B cell (primary cell): ENCODE measurements at regions not wholly inside any gene's neighbourhood (a gene's known extent, or its start where the extent isn't known, plus 50 kb on each side); places are given as distances from the start of the nearest gene placed in this dataset.

Experiments
- ATAC-seq: fragments of 200-7000 bp; cut with Tn5 transposase; one replicate; pipeline ENCODE4 v1.10.0; 2021; ENCODE audit warnings: low read depth, mild to moderate bottlenecking, moderate number of reproducible peaks, moderate library complexity
- CTCF ChIA-PET: fragments of 350-600 bp; sonication (Branson Sonifier 250); formaldehyde crosslinking; loops from one replicate; lab custom pipeline; 2021; ENCODE audit warnings: antibody characterized with exemption, inconsistent platforms; lab: Charles Lee
- POLR2A ChIA-PET: fragments of 350-600 bp; sonication (Branson Sonifier 250); formaldehyde crosslinking; loops from one replicate; lab custom pipeline; 2021; ENCODE audit warnings: antibody characterized with exemption; lab: Charles Lee
- DNase-seq: peaks from one replicate; pipeline ENCODE4 v3.0.0; 2013
- H2AFZ ChIP-seq: 2 replicates; pipeline ENCODE4 v1.6.1; 2012; ENCODE audit warnings: mild to moderate bottlenecking, low read depth, low read length; ENCODE audit not compliant: insufficient read depth, poor library complexity, severe bottlenecking
- H3K27ac ChIP-seq, 2 donors: 1 replicate in 1 of 2; 2 replicates in 1 of 2; pipeline ENCODE4 v1.5.1; 2012 to 2013; ENCODE audit warnings: low read length in 2 of 2, mild to moderate bottlenecking in 2 of 2, moderate library complexity in 1 of 2
- H3K27me3 ChIP-seq, 4 experiments: fragments of 200-600 bp in 1 of 4; sonication (generic) in 1 of 4; replicated peaks in 1 of 4; 1 replicate in 2 of 4; 2 replicates in 2 of 4; pipeline versions ENCODE4 v1.6.1 to v1.7.0; 2013 to 2016; ENCODE audit warnings: low read length in 3 of 4, mild to moderate bottlenecking in 2 of 4, mixed read lengths in 1 of 4, moderate library complexity in 1 of 4; ENCODE audit not compliant: insufficient read depth in 4 of 4, control insufficient read depth in 3 of 4; ENCODE audit errors: control extremely low read depth in 1 of 4
- H3K36me3 ChIP-seq, 2 experiments: replicated peaks in 1 of 2; 1 replicate in 1 of 2; 2 replicates in 1 of 2; pipeline versions ENCODE4 v1.6.1 to v1.7.1; 2013; ENCODE audit warnings: low read length in 1 of 2; ENCODE audit not compliant: insufficient read depth in 2 of 2, control insufficient read depth in 1 of 2; ENCODE audit errors: control extremely low read depth in 1 of 2, extremely low read depth in 1 of 2
- H3K4me1 ChIP-seq, 2 donors: fragments of 200-600 bp in 1 of 2; sonication (generic) in 1 of 2; 1 replicate in 1 of 2; 2 replicates in 1 of 2; pipeline versions ENCODE4 v1.5.1 to v1.6.1; 2013 to 2017; ENCODE audit warnings: low read length in 2 of 2; ENCODE audit not compliant: control insufficient read depth in 2 of 2, insufficient read depth in 2 of 2
- H3K4me2 ChIP-seq: replicated peaks from 2 replicates; pipeline ENCODE3; 2012; ENCODE audit warnings: mild to moderate bottlenecking, low read depth, low read length; ENCODE audit not compliant: poor library complexity, severe bottlenecking
- H3K4me3 ChIP-seq, 5 experiments: fragments of 200-600 bp in 1 of 5; sonication (generic) in 1 of 5; 1 replicate in 3 of 5; 2 replicates in 2 of 5; pipeline versions ENCODE4 v1.5.1 to v1.7.0; 2011 to 2016; ENCODE audit warnings: low read length in 4 of 5, mild to moderate bottlenecking in 4 of 5, low read depth in 2 of 5, control low read depth in 1 of 5, moderate library complexity in 1 of 5; ENCODE audit not compliant: insufficient read depth in 1 of 5; ENCODE audit errors: control extremely low read depth in 1 of 5, extremely low read depth in 1 of 5
- H3K79me2 ChIP-seq: fragments of 200-600 bp; sonication (generic); one replicate; pipeline ENCODE4 v1.6.0; 2016; ENCODE audit warnings: low read length; ENCODE audit not compliant: control insufficient read depth, insufficient read depth
- H3K9ac ChIP-seq: fragments of 200-600 bp; sonication (generic); 2 replicates; pipeline ENCODE4 v1.6.1; 2017; ENCODE audit warnings: mild to moderate bottlenecking, low read length, moderate library complexity
- H3K9me3 ChIP-seq, 3 donors: one replicate each; pipeline versions ENCODE4 v1.6.1 to v1.7.1; 2013; ENCODE audit warnings: low read length in 2 of 3; ENCODE audit not compliant: control insufficient read depth in 2 of 3, insufficient read depth in 1 of 3; ENCODE audit errors: control extremely low read depth in 1 of 3
- H4K20me1 ChIP-seq: 2 replicates; pipeline ENCODE4 v1.6.0; 2012; ENCODE audit warnings: mild to moderate bottlenecking, low read length; ENCODE audit not compliant: insufficient read depth, control insufficient read depth, poor library complexity, severe bottlenecking
- H3K27ac Mint-ChIP-seq: one replicate; pipeline ENCODE4 v1.8.0; 2021; ENCODE audit warnings: mixed read lengths
- H3K27me3 Mint-ChIP-seq: one replicate; pipeline ENCODE4 v1.8.0; 2021; ENCODE audit warnings: mixed read lengths
- H3K4me1 Mint-ChIP-seq: one replicate; pipeline ENCODE4 v1.8.0; 2021; ENCODE audit warnings: mixed read lengths
- H3K4me3 Mint-ChIP-seq: one replicate; pipeline ENCODE4 v1.8.0; 2021; ENCODE audit warnings: mixed read lengths
- H3K9me3 Mint-ChIP-seq: one replicate; pipeline ENCODE4 v1.8.0; 2022; ENCODE audit warnings: mixed read lengths; ENCODE audit not compliant: insufficient read depth
- EZH2 ChIP-seq: IDR thresholded peaks from 2 replicates; pipeline ENCODE4 v1.6.1; 2012; ENCODE audit warnings: borderline replicate concordance, low read depth, mild to moderate bottlenecking, moderate library complexity, low read length; ENCODE audit not compliant: insufficient read depth, poor library complexity, severe bottlenecking
- WGBS: methylation state at CpG from one replicate; pipeline ENCODE4 v1.1.5; 2013; ENCODE audit warnings: missing lambda C conversion rate; ENCODE audit not compliant: insufficient coverage; 5-methylcytosine and 5-hydroxymethylcytosine counted together
- intact Hi-C: fragments of 100-400 bp; cut with micrococcal nuclease; formaldehyde crosslinking; loops from one replicate; pipeline ENCODE4 v1.10.0; 2022
- TF ChIP-seq, protein P1 (sequence below): fragments of 200-600 bp; IDR thresholded peaks from one replicate; pipeline ENCODE4 v1.8.0; 2022; ENCODE audit warnings: antibody characterized with exemption, mild to moderate bottlenecking

DNA sequence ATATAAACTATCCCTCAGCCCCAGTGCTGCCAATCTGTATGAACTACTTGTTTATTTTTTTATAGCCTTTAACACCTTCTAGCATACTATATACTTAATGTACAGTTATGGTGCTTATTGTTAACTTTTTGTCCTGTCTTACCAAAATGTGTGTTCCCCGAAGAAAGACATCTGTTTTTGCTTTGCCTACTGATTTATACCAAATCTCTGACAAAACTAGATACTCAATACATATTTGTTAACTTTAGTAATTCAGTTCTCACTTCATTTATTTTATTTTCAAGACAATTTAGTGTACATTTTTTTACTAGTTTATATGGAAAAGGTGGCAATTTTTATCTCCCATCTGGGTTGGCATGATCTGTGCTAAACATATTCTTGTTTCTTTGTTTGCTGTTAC is 824.3 kb upstream of the ATXN8OS start:
- peaks cover 3% of the 10 kb centered on the region for H3K9me3 Mint-ChIP-seq
- no peak for TF ChIP-seq EZH2
- TF ChIP-seq, protein P1, sequence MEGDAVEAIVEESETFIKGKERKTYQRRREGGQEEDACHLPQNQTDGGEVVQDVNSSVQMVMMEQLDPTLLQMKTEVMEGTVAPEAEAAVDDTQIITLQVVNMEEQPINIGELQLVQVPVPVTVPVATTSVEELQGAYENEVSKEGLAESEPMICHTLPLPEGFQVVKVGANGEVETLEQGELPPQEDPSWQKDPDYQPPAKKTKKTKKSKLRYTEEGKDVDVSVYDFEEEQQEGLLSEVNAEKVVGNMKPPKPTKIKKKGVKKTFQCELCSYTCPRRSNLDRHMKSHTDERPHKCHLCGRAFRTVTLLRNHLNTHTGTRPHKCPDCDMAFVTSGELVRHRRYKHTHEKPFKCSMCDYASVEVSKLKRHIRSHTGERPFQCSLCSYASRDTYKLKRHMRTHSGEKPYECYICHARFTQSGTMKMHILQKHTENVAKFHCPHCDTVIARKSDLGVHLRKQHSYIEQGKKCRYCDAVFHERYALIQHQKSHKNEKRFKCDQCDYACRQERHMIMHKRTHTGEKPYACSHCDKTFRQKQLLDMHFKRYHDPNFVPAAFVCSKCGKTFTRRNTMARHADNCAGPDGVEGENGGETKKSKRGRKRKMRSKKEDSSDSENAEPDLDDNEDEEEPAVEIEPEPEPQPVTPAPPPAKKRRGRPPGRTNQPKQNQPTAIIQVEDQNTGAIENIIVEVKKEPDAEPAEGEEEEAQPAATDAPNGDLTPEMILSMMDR, result no peak
- no peaks in the 10 kb centered on the region for H3K4me1 Mint-ChIP-seq
- intact Hi-C loops, result no loop called here
- ChIA-PET CTCF (no interaction called here), POLR2A (no interaction called here)
- WGBS, result no CpG with 5 or more reads among the region's 1 CpG
- Histone ChIP-seq H3K4me2 (no peak overlapping the region), H3K9ac (no peak overlapping the region), H3K27me3 (no peaks in the 10 kb centered on the region), H3K27ac (no peak overlapping the region), H4K20me1 (no peaks in the 10 kb centered on the region), H3K9me3 (no peaks in the 10 kb centered on the region), H3K4me1 (no peaks in the 10 kb centered on the region), H3K4me3 (no peak overlapping the region), H2AFZ (no peak overlapping the region), H3K36me3 (no peaks in the 10 kb centered on the region), H3K79me2 (no peaks in the 10 kb centered on the region)
- no peak for DNase-seq
- H3K4me3 Mint-ChIP-seq, result no peak overlapping the region
- no peak overlapping the region for H3K27ac Mint-ChIP-seq
- no peaks in the 10 kb centered on the region for H3K27me3 Mint-ChIP-seq
- no peak for ATAC-seq

DNA sequence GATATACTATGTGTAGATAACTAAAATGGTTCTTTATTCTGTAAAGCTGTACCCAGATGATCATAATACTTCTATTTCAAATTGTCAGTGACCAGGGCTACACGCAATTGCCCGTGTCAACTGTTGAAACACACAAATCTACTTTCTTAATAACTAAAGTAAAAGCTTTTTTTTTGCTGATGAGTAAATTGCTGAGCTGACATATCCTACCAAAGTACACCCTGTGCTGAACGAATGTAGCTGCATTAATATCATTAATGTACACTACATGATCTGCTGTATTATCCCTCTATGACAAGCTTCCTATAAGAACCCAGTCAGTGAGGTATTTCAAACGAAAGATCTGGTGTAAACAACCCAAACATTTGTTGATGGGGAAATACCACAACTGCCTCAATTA is 827.2 kb upstream of the ATXN8OS start:
- Histone ChIP-seq H3K4me2 (no peak overlapping the region), H3K27ac (no peak overlapping the region), H3K9ac (no peak overlapping the region), H3K4me1 (no peaks in the 10 kb centered on the region), H3K9me3 (no peaks in the 10 kb centered on the region), H3K79me2 (no peaks in the 10 kb centered on the region), H3K4me3 (no peak overlapping the region), H4K20me1 (no peaks in the 10 kb centered on the region), H3K36me3 (no peaks in the 10 kb centered on the region), H3K27me3 (no peaks in the 10 kb centered on the region), H2AFZ (no peak overlapping the region)
- 100% methylated on average over 1 of the region's 4 CpGs for WGBS
- H3K9me3 Mint-ChIP-seq, result no peaks in the 10 kb centered on the region
- H3K27ac Mint-ChIP-seq, result no peak overlapping the region
- ChIA-PET POLR2A (no interaction called here), CTCF (no interaction called here)
- intact Hi-C loops, result no loop called here
- no peak overlapping the region for H3K4me3 Mint-ChIP-seq
- H3K27me3 Mint-ChIP-seq, result no peaks in the 10 kb centered on the region
- DNase-seq (no peak), ATAC-seq (no peak)
- H3K4me1 Mint-ChIP-seq, result no peaks in the 10 kb centered on the region
- TF ChIP-seq, protein P1, result no peak
- no peak for TF ChIP-seq EZH2
